HG03442 (cell line): ENCODE measurements at regions not wholly inside any gene's neighbourhood (a gene's known extent, or its start where the extent isn't known, plus 50 kb on each side); places are given as distances from the start of the nearest gene placed in this dataset.

Source experiments
- ATAC-seq: cut with Tn5 transposase; IDR thresholded peaks from one replicate; pipeline ENCODE4 v1.9.1; 2021; ENCODE audit warnings: mild to moderate bottlenecking, moderate library complexity; ENCODE audit not compliant: unreplicated experiment

DNA sequence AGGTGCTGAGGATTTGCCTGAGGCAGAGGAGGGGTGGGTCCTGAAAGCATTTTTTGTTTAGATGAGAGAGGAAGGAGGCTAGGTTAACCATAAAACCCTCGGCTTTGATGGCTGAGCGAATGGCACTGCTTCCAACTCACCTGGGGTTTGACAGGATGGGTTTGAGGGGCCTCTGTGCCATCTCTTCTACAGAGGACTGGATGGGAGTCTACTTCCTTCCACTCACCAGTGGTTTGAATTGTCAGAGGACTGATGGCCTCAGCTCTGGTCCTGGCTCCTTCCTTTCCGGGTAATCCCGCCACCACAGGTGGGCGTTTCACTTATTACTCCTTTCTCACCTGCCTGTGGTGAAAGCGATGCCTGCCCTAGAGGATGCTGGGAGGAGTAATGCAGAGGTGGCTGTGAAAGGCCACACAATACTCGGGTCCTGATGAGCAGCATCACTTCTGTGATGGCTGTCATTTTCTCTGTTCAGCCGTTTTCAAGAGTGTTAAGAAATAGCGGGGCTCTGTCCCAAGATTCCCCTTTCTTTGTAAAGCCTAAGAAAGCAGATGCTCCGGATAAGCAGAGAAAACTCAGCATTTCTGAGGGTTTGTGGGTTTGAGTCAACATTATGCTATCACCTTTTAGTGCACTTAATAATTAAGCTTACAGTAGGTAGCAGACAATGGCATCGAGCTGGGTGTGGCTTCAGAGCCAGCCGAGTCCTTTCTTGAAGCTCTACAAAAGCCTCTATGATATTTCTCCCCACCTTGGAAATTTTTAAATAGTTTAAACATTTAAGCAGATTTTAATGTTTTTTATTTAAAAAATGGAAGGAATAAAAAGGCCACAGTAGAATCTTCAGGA, 220.7 kb downstream of the HLX start:
- no peak for ATAC-seq

GRCh38 chr1:221100611-221101010, 221.4 kb downstream of the HLX start:
- no peak for ATAC-seq

DNA sequence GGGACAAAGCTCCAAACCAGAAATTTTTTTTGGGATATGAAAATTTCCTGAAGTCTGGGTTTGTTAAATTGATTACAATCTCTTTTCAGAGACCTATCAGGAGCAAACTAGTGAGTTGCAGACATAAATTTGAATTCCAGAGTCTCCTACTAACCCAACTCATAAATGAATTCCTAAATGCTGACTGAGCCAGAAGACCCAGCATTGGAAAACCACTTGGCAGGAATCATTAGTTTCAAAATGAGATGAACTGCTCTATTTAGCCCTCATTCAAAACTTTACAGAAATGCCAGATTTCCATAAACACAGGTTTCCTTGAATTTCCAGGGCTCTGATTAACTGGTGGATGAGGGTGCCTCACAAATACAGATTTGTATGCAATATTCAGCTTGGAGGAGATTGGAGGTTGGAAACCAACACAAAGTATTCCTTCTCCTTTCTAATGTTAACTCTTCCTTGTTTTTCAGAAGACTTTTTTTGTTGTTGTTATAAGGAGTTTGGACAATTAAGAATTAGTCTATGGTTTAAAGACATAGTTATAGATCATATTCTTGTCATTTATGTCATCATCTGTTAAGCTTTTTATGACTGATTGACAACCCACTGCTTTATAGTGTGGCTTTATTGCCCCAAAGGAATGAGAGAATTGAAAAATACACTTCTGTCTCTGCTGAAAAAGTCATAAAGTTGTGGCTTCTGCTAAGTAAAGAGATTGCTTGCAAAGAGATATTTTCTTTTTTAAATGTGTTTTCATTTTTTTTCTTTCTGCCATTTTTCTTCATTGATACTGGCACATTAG, 222.8 kb downstream of the HLX start:
- no peak for ATAC-seq

DNA sequence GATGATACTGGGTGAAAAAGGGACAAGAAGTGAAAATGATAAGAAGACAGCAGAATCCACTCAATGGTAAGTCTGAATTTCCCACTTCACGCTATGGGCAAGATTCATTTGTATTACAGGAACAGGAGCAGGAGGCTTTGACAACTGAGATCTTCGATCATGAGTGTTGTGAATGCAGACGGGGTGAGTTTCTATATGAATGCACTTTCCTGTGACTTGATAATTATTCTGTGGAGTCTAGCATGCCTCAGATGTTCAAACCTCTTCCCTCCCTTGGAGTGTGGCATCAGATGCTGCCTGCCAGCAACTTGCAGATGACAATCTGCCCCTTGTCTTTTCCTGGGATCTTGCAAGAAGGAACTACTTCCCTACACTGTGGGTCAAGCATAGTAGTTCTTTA, 225.4 kb downstream of the HLX start:
- ATAC-seq = no peak

DNA sequence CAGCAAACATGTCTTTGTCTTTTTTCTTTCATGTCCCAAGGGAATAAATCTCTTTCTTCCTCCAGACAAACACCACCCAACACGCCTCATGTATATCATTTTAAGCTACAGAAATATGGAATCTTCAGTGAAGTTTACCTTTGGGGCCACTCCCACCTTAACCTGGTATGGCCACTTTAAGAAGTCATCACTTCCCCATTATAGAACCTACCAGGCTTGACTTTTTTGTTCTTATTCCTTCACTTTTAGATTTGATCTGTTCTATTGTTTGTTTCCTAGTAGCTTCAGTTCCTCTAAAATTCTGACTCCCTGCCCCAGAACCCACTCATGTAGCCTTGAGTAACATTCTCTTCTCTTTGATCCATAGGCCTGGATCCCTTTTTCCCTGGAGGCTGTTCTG, 226.3 kb downstream of the HLX start:
- ATAC-seq = no peak

DNA sequence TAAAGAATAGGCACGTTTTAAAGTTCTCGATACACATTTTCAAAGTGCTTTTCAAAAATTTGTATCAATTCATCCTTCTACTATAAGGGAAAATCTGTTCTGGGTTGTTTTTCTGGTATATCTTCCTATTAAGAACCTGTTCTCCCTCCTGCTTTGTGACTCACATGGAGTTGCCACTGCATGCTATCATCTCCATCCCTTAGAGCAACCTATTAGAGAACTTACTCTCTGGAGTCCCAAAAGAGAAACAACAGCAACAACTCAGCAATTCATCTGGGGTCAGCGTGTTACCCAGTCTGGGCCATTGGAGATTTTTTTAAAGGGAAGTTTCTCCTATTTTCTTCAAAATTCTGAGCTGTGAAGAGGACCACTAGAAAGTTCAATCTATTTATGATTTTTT, 227.4 kb downstream of the HLX start:
- no peak for ATAC-seq

DNA sequence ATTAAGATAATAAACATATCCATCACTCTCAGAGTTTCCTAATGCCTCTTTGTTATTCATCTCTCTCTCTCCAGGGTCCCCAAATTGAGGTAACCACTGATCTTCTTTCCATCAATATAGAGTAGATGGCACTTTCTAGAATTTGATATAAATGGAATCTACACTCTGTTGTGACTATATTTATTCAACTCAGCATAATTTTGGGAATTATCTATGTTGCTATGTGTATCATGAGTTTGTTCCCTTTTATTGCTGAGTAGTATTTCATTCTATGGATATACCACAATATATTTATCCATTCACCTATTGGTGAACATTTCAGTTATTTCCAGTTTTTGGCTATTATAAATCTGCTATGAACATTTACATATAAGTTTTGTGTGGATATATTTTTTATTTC, 230.7 kb downstream of the HLX start:
- ATAC-seq = no peak

DNA sequence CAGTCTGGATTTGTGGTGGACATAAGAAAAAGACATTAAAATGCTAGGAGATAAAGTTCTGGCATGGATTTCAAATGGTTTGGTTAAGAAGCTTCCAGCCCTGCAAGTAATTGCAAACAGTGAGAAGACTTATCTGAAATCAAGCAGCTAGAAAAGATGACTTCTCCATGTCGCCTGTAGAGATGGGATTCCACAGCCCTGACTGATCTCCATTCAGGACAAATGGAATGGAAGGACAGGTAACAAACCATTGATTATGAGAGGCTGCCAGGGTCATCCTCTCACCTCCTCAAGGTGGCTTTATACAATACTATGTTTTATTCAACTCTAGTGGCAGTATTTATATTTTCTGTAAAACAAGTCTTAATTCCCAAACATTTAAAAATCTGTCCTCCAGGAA, 237.9 kb downstream of the HLX start:
- no peak for ATAC-seq

DNA sequence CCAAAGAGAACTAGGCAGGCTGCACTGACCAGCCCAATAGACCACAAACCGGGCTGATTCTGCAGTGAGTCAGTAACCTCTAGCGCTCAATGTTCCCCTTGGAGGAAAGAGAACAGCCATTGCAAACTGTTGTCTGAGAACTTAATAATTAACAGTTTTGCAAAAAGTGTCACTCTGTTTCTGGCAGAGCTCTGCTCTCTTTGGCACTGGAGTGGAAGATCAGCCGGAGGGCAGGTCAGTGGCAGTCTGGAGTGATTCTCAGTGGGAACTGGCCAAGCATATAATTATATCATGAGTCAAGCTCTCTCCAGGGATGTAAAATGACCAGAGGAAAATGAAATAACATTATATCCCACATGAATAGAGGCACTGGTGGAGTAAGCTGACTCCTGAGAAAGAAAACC, 238.3 kb downstream of the HLX start:
- no peak for ATAC-seq

DNA sequence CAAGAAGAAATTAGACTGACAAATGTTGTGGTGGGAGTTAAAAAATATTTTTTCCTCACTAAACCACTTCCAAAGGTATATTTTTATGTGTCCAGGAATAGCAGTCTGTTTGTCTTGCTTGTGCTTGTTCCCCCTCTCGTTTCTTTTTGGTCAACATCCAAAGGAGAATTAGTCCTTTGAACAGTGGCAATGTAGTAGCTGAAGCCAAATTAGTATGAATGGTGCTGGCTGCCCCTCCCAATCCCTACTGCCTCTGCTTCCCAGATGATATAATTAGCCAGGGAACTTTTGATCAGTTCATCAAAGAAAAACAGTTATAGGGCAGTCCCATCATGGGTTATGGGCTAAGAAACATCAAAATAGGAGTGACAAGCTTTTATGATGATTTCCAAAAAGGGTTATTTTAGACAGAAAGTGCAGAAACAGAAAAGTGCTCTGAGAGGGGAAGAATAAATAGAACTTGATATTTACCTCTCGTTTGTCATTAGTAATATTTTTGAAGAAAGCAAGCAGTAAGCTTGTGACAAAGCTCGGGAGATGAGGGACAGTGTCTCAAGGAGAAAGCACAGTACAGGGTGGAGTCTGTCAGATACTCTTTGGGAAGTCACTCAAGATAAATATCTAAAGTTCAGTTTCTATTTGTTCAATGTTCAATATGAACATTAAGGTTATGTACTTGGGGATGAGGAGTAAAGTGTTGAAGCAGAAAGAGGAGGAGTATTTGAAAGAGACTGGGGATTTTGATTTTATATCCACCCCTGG, 239.1 kb downstream of the HLX start:
- ATAC-seq = no peak

DNA sequence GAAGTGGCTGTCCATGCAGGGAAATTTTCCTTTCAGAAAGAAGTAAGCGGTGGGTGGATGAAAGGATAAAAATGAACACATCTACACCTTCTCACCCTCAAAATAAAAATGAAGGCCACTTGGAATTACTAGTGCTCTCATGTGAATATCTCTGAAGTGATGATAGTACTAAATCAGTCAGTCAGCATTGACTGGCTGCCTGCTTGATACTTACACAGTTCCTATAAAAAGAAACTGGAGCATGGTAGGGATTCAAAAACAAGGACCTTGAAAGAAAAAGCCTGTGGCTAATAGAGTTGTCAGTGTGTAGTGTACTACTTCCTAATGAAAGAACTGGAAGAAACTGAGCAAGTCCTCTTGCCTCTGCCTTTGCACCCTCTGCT, 239.7 kb downstream of the HLX start:
- ATAC-seq = no peak

DNA sequence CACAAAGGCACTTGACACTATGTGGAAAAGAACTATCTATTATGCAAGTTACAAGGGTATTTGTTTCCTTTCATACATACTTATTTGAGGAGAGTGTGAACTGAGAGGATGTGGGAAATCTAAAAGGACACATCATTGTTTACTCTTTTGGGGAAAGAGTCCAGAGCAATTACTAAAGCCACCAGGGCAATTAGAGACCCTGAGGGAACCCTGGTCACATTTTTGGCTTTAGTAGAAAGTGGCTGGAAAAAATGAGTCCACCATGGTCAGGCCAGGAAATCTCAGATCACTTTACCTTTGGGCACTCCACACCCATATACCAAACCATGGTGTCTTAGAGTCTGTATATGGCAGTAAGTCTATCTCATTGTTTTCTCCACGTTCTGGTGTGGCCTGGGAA, 243.3 kb downstream of the HLX start:
- ATAC-seq = no peak

- no peak for ATAC-seq
Measured at GRCh38 chr1:221125976-221126375, 246.7 kb downstream of the HLX start.

DNA sequence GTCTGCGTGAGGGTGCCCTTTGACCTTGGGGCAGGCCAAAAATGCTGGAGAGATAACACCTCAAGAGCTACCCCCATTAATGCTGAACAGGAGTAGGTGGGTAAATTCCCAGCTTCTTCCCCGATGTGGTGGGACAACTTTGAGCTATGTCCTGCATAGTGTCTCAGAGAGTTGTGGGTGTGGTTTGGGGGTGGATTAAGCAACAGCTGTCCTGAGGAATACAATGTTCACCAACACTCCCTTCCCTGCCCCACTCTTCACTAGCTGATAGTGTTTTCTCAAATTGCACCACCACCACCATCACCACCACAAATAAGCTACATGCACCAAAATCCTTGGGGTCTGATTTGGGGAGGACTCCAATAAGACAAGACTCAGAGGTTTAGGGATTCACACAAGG, 258.4 kb downstream of the HLX start:
- no peak for ATAC-seq

- ATAC-seq = no peak
Measured at GRCh38 chr1:221138516-221138915, 259.3 kb downstream of the HLX start.

GRCh38 chr1:221139991-221140390, 260.7 kb downstream of the HLX start:
- ATAC-seq = no peak

DNA sequence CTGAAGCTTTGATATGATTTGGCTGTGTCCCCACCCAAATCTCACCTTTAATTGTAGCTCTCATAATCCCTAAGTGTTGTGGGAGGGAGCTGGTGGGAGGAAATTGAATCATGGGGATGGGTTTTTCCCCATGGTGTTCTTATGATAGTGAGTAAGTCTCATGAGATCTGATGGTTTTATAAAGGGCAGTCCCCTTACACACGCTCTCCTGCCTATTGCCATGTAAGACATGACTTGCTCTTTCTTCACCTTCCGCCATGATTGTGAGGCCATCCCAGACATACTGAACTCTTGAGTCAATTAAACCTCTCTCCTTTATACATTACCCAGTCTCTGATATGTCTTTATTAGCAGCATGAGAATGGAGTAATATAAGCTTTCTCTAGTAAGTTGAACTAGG, 261.9 kb downstream of the HLX start:
- no peak for ATAC-seq

- ATAC-seq = no peak
Measured at GRCh38 chr1:221141606-221142285, 262.5 kb downstream of the HLX start.

DNA sequence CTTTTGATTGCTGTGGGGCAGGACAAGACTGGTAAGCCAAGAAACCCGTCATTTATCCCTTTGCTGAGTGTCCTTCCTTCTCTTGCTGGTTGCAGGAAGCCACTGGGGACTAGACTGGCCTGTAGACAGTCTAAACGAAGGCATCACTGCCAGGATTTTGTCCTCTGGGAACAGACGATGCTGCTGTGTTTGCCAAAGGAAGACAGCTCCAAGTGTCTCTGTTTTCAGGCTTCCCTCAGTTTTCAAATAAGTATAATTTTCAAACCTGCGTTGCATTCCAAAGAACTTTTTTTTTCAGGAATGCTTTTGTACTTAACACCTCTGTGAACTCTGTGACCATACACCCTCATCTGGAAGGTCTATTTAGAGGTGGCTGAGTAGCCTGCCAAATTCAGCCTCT, 269.4 kb downstream of the HLX start:
- ATAC-seq = no peak

GRCh38 chr1:221149111-221149510, 269.9 kb downstream of the HLX start:
- ATAC-seq = no peak

DNA sequence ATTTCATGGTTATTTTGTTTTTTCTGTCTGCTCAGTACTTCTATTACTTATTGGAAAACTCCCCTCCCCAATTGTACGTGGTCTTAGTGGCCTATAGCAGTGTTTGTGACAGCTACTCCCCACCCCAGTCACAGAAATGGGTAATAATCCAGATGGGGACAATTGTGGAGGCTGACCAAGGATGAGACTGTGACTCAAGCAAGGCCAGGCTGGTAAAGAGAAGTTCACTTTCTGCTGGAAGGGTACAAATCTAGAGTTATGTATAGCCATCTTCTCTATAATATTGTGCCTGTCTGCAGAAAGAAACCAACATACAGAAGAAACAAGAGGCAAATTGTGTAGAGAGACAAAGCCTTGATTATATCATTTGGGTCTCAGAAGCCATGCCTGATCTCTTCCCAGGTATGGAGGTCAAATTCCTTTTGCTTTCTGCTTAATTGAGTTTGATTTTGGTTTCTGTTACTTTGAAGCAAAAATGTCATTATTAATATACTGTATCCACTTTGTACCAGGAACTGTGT, 270.4 kb downstream of the HLX start:
- ATAC-seq = no peak
